Mucosa of stomach (tissue), 1 donor: ENCODE measurements at regions not wholly inside any gene's neighbourhood (a gene's known extent, or its start where the extent isn't known, plus 50 kb on each side); places are given as distances from the start of the nearest gene placed in this dataset.
"Not testable (repeated sequence)": the region's sequence is repeated elsewhere in the genome, so short reads cannot be mapped to it uniquely, and the experiment has no call there.

Experiments used
- H3K27me3 ChIP-seq: one replicate; pipeline ENCODE4 v1.7.0; 2013; ENCODE audit warnings: mild to moderate bottlenecking, low read length; ENCODE audit not compliant: control insufficient read depth, insufficient read depth
- H3K36me3 ChIP-seq: one replicate; pipeline ENCODE4 v1.7.0; 2013; ENCODE audit warnings: low read length; ENCODE audit not compliant: control insufficient read depth, insufficient read depth
- H3K4me1 ChIP-seq: one replicate; pipeline ENCODE4 v1.7.0; 2013; ENCODE audit warnings: mild to moderate bottlenecking, low read length; ENCODE audit not compliant: control insufficient read depth, insufficient read depth
- H3K4me3 ChIP-seq: one replicate; pipeline ENCODE4 v1.7.0; 2013; ENCODE audit warnings: low read length
- H3K9ac ChIP-seq: one replicate; pipeline ENCODE4 v1.7.0; 2013; ENCODE audit warnings: mild to moderate bottlenecking, low read length, moderate library complexity
- H3K9me3 ChIP-seq: one replicate; pipeline ENCODE4 v1.7.0; 2013; ENCODE audit warnings: mild to moderate bottlenecking, low read length, moderate library complexity; ENCODE audit not compliant: control insufficient read depth
- donor health status: Pancreatic carcinoma.

GRCh38 chr3:150232992-150233451 lies 175.1 kb upstream of the TSC22D2 start:
- H3K9me3 ChIP-seq: no peaks in the 10 kb centered on the region
- peaks cover under 1% of the 10 kb centered on the region for H3K4me1 ChIP-seq
- no peaks in the 10 kb centered on the region for H3K36me3 ChIP-seq
- no peak overlapping the region for H3K4me3 ChIP-seq
- peaks cover 32% of the 10 kb centered on the region for H3K27me3 ChIP-seq
- no peak overlapping the region for H3K9ac ChIP-seq

- H3K9ac ChIP-seq: no peak overlapping the region
- no peaks in the 10 kb centered on the region for H3K4me1 ChIP-seq
- H3K9me3 ChIP-seq: no peaks in the 10 kb centered on the region
- H3K27me3 ChIP-seq: peaks cover 35% of the 10 kb centered on the region
- no peak overlapping the region for H3K4me3 ChIP-seq
- H3K36me3 ChIP-seq: no peaks in the 10 kb centered on the region
These were observed 178.1 kb upstream of the TSC22D2 start for GRCh38 chr3:150230037-150230436.

GRCh38 chr3:150228626-150229025 lies 179.5 kb upstream of the TSC22D2 start:
- H3K27me3 ChIP-seq: peaks cover 40% of the 10 kb centered on the region
- H3K4me3 ChIP-seq, H3K36me3 ChIP-seq, H3K9ac ChIP-seq, H3K4me1 ChIP-seq, H3K9me3 ChIP-seq: not testable (repeated sequence)

- peaks cover 45% of the 10 kb centered on the region for H3K27me3 ChIP-seq
- H3K36me3 ChIP-seq: no peaks in the 10 kb centered on the region
- H3K4me1 ChIP-seq: no peaks in the 10 kb centered on the region
- no peak overlapping the region for H3K4me3 ChIP-seq
- no peak overlapping the region for H3K9ac ChIP-seq
- H3K9me3 ChIP-seq: no peaks in the 10 kb centered on the region
These were observed 180.3 kb upstream of the TSC22D2 start for GRCh38 chr3:150227839-150228238.

- no peaks in the 10 kb centered on the region for H3K9me3 ChIP-seq
- H3K4me3 ChIP-seq: no peak overlapping the region
- H3K27me3 ChIP-seq: peaks cover 59% of the 10 kb centered on the region
- H3K36me3 ChIP-seq: no peaks in the 10 kb centered on the region
- H3K4me1 ChIP-seq: peaks cover 5% of the 10 kb centered on the region
- no peak overlapping the region for H3K9ac ChIP-seq
These were observed 182.1 kb upstream of the TSC22D2 start for GRCh38 chr3:150225986-150226385.

GRCh38 chr3:150223558-150223957 lies 184.5 kb upstream of the TSC22D2 start:
- H3K9me3 ChIP-seq: no peaks in the 10 kb centered on the region
- H3K36me3 ChIP-seq: no peaks in the 10 kb centered on the region
- peaks cover 5% of the 10 kb centered on the region for H3K4me1 ChIP-seq
- peaks cover 63% of the 10 kb centered on the region for H3K27me3 ChIP-seq
- no peak overlapping the region for H3K4me3 ChIP-seq
- no peak overlapping the region for H3K9ac ChIP-seq

- H3K9me3 ChIP-seq: no peaks in the 10 kb centered on the region
- no peak overlapping the region for H3K4me3 ChIP-seq
- no peaks in the 10 kb centered on the region for H3K36me3 ChIP-seq
- H3K9ac ChIP-seq: no peak overlapping the region
- peaks cover 56% of the 10 kb centered on the region for H3K27me3 ChIP-seq
- H3K4me1 ChIP-seq: peaks cover 5% of the 10 kb centered on the region
These were observed 185.2 kb upstream of the TSC22D2 start for GRCh38 chr3:150222691-150223489.

- Histone ChIP-seq H3K27me3 (peaks cover 53% of the 10 kb centered on the region), H3K4me3 (no peak overlapping the region), H3K4me1 (peaks cover 5% of the 10 kb centered on the region), H3K9ac (no peak overlapping the region), H3K36me3 (no peaks in the 10 kb centered on the region), H3K9me3 (no peaks in the 10 kb centered on the region)
These were observed 186.1 kb upstream of the TSC22D2 start for GRCh38 chr3:150221904-150222523.

GRCh38 chr3:150220799-150221198 lies 187.3 kb upstream of the TSC22D2 start:
- no peaks in the 10 kb centered on the region for H3K9me3 ChIP-seq
- peaks cover 5% of the 10 kb centered on the region for H3K4me1 ChIP-seq
- no peaks in the 10 kb centered on the region for H3K36me3 ChIP-seq
- no peak overlapping the region for H3K9ac ChIP-seq
- H3K27me3 ChIP-seq: peaks cover 44% of the 10 kb centered on the region
- no peak overlapping the region for H3K4me3 ChIP-seq

GRCh38 chr3:150220041-150220440 lies 188.1 kb upstream of the TSC22D2 start:
- Histone ChIP-seq H3K4me1 (peaks cover 5% of the 10 kb centered on the region), H3K9ac (no peak overlapping the region), H3K9me3 (no peaks in the 10 kb centered on the region), H3K36me3 (no peaks in the 10 kb centered on the region), H3K4me3 (no peak overlapping the region), H3K27me3 (peaks cover 38% of the 10 kb centered on the region)

- Histone ChIP-seq H3K27me3 (peaks cover 27% of the 10 kb centered on the region), H3K9me3 (no peaks in the 10 kb centered on the region), H3K4me1 (peaks cover 5% of the 10 kb centered on the region), H3K36me3 (no peaks in the 10 kb centered on the region), H3K9ac (no peak overlapping the region), H3K4me3 (no peak overlapping the region)
These were observed 189.3 kb upstream of the TSC22D2 start for GRCh38 chr3:150218841-150219240.

GRCh38 chr3:150218236-150218635 lies 189.9 kb upstream of the TSC22D2 start:
- H3K27me3 ChIP-seq: peaks cover 23% of the 10 kb centered on the region

More at GRCh38 chr3:150218236-150218635, 189.9 kb upstream of the TSC22D2 start:
- Histone ChIP-seq H3K9me3 (no peaks in the 10 kb centered on the region), H3K4me3 (no peak overlapping the region), H3K36me3 (no peaks in the 10 kb centered on the region), H3K4me1 (peaks cover 5% of the 10 kb centered on the region), H3K9ac (no peak overlapping the region)
